ENCODE measurements at regions not wholly inside any gene's neighbourhood (a gene's known extent, or its start where the extent isn't known, plus 50 kb on each side); places are given as distances from the start of the nearest gene placed in this dataset.

- Mint-ChIP-seq H3K27me3 (ENCODE audit: insufficient read depth) (no peaks in the 10 kb centered on the region), H3K4me3 (no peak overlapping the region), H3K27ac (no peak overlapping the region), H3K9me3 (peaks cover 1% of the 10 kb centered on the region), H3K4me1 (no peaks in the 10 kb centered on the region), H3K36me3 (ENCODE audit: low read depth) (no peaks in the 10 kb centered on the region)
- no peaks in the 10 kb centered on the region for H3K27me3 ChIP-seq (ENCODE audit: control insufficient read depth, insufficient read depth, low read length, poor library complexity, severe bottlenecking)
- 89 to 100% methylated on average over 3 to 5 of the region's 5 CpGs for WGBS, 2 experiments (ENCODE audit: insufficient coverage in 1 of 2, insufficient read length in 1 of 2)
- H3K9ac ChIP-seq (ENCODE audit: extremely low read depth, low read length, poor library complexity, severe bottlenecking), result no peak overlapping the region
- no peak for DNase-seq
- H3K27ac ChIP-seq (ENCODE audit: low read depth, low read length), result no peak overlapping the region
- H3K9me3 ChIP-seq (ENCODE audit: control insufficient read depth, low read length), result no peaks in the 10 kb centered on the region
- H3K4me1 ChIP-seq (ENCODE audit: control insufficient read depth, insufficient read depth, low read length), result no peaks in the 10 kb centered on the region
- TF ChIP-seq CTCF (conservative IDR thresholded peaks at IDR 0.05), result no peak
- H3K36me3 ChIP-seq (ENCODE audit: control insufficient read depth, insufficient read depth, low read length), result no peaks in the 10 kb centered on the region
- H3K4me3 ChIP-seq (ENCODE audit: low read length), result no peak overlapping the region
Observed at GRCh38 chr4:38523054-38523453, 140.9 kb upstream of the KLF3 start.

DNA sequence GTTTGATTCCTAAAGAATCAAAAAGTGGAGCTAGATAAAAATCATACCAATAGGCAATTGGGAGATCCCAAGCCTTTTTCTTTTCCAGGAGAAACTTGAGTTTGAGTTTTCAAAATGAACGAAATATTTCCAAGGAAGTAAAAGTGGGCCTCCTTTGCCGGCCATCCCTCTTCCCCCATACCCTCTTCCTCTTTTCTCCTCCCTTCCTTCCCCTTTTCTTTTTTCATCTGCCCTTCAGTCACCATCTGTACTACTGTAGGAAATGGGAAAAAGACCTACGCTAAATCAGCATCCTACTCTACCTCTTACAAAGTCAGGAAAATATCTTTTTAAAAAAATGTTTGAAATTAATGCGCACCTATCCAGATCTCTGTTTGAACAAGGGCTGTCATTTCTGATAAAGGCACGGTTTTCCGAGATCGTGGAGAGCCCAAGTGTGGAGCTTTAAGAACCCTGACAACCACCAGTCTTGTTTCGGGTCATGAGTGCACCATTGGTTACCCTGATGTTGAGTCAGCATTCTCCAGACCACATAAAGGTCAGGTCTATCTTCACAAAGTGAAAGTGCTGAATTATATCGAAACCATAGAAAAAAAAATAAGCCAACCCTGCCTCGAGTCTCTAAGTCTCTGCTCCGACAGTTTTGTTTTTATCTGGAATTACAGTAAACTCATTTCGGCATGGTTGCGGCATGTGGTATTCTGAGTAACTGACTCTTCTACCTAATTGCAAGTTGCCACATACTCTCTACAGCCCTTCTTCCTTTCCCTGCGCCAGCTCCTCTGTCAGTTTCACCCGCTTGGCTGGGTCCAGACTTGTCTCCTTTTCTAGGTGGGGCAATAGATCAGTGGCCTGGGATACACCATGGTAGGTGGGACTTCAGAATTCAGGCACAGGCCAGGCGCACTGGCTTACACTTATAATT lies 140.2 kb upstream of the KLF3 start:
- Histone ChIP-seq H3K27ac (ENCODE audit: low read depth, low read length) (no peak overlapping the region), H3K27me3 (ENCODE audit: control insufficient read depth, insufficient read depth, low read length, poor library complexity, severe bottlenecking) (no peaks in the 10 kb centered on the region), H3K4me1 (ENCODE audit: control insufficient read depth, insufficient read depth, low read length) (no peaks in the 10 kb centered on the region), H3K9ac (ENCODE audit: extremely low read depth, low read length, poor library complexity, severe bottlenecking) (no peak overlapping the region), H3K36me3 (ENCODE audit: control insufficient read depth, insufficient read depth, low read length) (no peaks in the 10 kb centered on the region), H3K9me3 (ENCODE audit: control insufficient read depth, low read length) (no peaks in the 10 kb centered on the region), H3K4me3 (ENCODE audit: low read length) (no peak overlapping the region)
- Mint-ChIP-seq H3K4me1 (no peaks in the 10 kb centered on the region), H3K27me3 (ENCODE audit: insufficient read depth) (no peaks in the 10 kb centered on the region), H3K4me3 (no peak overlapping the region), H3K36me3 (ENCODE audit: low read depth) (no peaks in the 10 kb centered on the region), H3K27ac (no peak overlapping the region), H3K9me3 (peaks cover 1% of the 10 kb centered on the region)
- 93 to 95% methylated on average over 12 to 16 of the region's 16 CpGs for WGBS, 2 experiments (ENCODE audit: insufficient coverage in 1 of 2, insufficient read length in 1 of 2)
- no peak for TF ChIP-seq CTCF (conservative IDR thresholded peaks at IDR 0.05)
- no peak for DNase-seq

- Mint-ChIP-seq H3K4me1 (no peaks in the 10 kb centered on the region), H3K36me3 (ENCODE audit: low read depth) (no peaks in the 10 kb centered on the region), H3K27me3 (ENCODE audit: insufficient read depth) (no peaks in the 10 kb centered on the region), H3K4me3 (no peak overlapping the region), H3K9me3 (no peaks in the 10 kb centered on the region), H3K27ac (no peak overlapping the region)
- Histone ChIP-seq H3K36me3 (ENCODE audit: control insufficient read depth, insufficient read depth, low read length) (no peaks in the 10 kb centered on the region), H3K9me3 (ENCODE audit: control insufficient read depth, low read length) (no peaks in the 10 kb centered on the region), H3K27ac (ENCODE audit: low read depth, low read length) (no peak overlapping the region), H3K9ac (ENCODE audit: extremely low read depth, low read length, poor library complexity, severe bottlenecking) (no peak overlapping the region), H3K4me1 (ENCODE audit: control insufficient read depth, insufficient read depth, low read length) (no peaks in the 10 kb centered on the region), H3K27me3 (ENCODE audit: control insufficient read depth, insufficient read depth, low read length, poor library complexity, severe bottlenecking) (no peaks in the 10 kb centered on the region), H3K4me3 (ENCODE audit: low read length) (no peak overlapping the region)
- 86 to 97% methylated on average over 4 to 5 of the region's 5 CpGs for WGBS, 2 experiments (ENCODE audit: insufficient coverage in 1 of 2, insufficient read length in 1 of 2)
- no peak for TF ChIP-seq CTCF (conservative IDR thresholded peaks at IDR 0.05)
- no peak for DNase-seq
Observed at GRCh38 chr4:38526412-38526811, 137.6 kb upstream of the KLF3 start.

Measured in endodermal cell (in vitro differentiated cells).